Activated T-cell treated with anti-CD3 and anti-CD28 coated beads for 24 hours (primary cell): ENCODE measurements at regions not wholly inside any gene's neighbourhood (a gene's known extent, or its start where the extent isn't known, plus 50 kb on each side); places are given as distances from the start of the nearest gene placed in this dataset.
"Not testable (repeated sequence)": the region's sequence is repeated elsewhere in the genome, so short reads cannot be mapped to it uniquely, and the experiment has no call there.

Source experiments
- DNase-seq: peaks from one replicate; pipeline ENCODE4 v3.0.0-alpha.2; 2020; ENCODE audit warnings: low read depth

GRCh38 chr9:86614871-86615849, 260.9 kb upstream of the TUT7 start:
- no peak for DNase-seq

- DNase-seq, result no peak
Observed at GRCh38 chr9:86613943-86614342, 259.7 kb upstream of the TUT7 start.

GRCh38 chr9:86611534-86611933, 257.3 kb upstream of the TUT7 start:
- DNase-seq, result not testable (repeated sequence)

GRCh38 chr9:86605303-86605702, 251.1 kb upstream of the TUT7 start:
- no peak for DNase-seq

GRCh38 chr9:86604741-86605140, 250.5 kb upstream of the TUT7 start:
- DNase-seq, result no peak

GRCh38 chr9:86602715-86603114, 248.5 kb upstream of the TUT7 start:
- no peak for DNase-seq

- no peak for DNase-seq
Observed at GRCh38 chr9:86601697-86602096, 247.5 kb upstream of the TUT7 start.

GRCh38 chr9:86600977-86601376, 246.8 kb upstream of the TUT7 start:
- DNase-seq, result no peak

- DNase-seq, result no peak
Observed at GRCh38 chr9:86600291-86600690, 246.1 kb upstream of the TUT7 start.

GRCh38 chr9:86599561-86599960, 245.4 kb upstream of the TUT7 start:
- DNase-seq, result no peak

GRCh38 chr9:86598411-86599239, 244.4 kb upstream of the TUT7 start:
- DNase-seq, result no peak

GRCh38 chr9:86594724-86595123, 240.5 kb upstream of the TUT7 start:
- DNase-seq, result no peak

- no peak for DNase-seq
Observed at GRCh38 chr9:86591472-86591871, 237.3 kb upstream of the TUT7 start.

GRCh38 chr9:86589730-86590129, 235.5 kb upstream of the TUT7 start:
- no peak for DNase-seq

- no peak for DNase-seq
Observed at GRCh38 chr9:86589273-86589672, 235.1 kb upstream of the TUT7 start.

GRCh38 chr9:86586144-86586494, 231.9 kb upstream of the TUT7 start:
- DNase-seq, result no peak

GRCh38 chr9:86585422-86586143, 231.4 kb upstream of the TUT7 start:
- DNase-seq, result no peak

GRCh38 chr9:86580688-86581087, 226.5 kb upstream of the TUT7 start:
- no peak for DNase-seq

- no peak for DNase-seq
Observed at GRCh38 chr9:86578722-86579121, 224.5 kb upstream of the TUT7 start.

GRCh38 chr9:86577420-86578333, 223.5 kb upstream of the TUT7 start:
- DNase-seq, result no peak

GRCh38 chr9:86575825-86576525, 221.8 kb upstream of the TUT7 start:
- DNase-seq, result no peak
